ENCODE measurements at regions not wholly inside any gene's neighbourhood (a gene's known extent, or its start where the extent isn't known, plus 50 kb on each side); places are given as distances from the start of the nearest gene placed in this dataset. TPM values are rescaled to one million over a fixed set of nuclear protein-coding genes. Genes with fewer than 3 reads are reported as not detected.
"Not testable (repeated sequence)": the region's sequence is repeated elsewhere in the genome, so short reads cannot be mapped to it uniquely, and the experiment has no call there.

DNA sequence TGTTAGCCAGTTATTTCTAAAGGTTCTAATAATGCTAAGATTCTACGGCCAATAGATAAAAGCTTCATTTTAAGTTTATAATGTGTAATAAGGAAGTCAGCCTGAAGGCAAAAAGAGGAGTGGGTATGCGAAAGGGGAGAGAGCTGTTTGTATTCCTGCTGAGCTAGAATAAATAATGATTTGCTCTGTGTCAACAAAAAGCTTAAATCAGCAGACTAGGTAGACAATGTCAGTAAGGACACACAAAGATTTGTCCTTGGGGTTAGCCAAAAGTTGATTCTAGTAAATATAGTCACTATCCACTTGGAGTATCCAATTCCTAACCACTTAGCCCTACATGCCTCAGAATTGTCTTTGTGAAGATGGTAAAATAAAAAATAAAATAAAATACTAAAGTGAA is 90.3 kb upstream of the GRIA3 start:
- DNase-seq (ENCODE audit: low spot score, unreplicated experiment) = no peak
- no peaks in the 10 kb centered on the region for H3K36me3 Mint-ChIP-seq (ENCODE audit: insufficient read depth)
- H3K27ac Mint-ChIP-seq = no peak overlapping the region
- peaks cover 20% of the 10 kb centered on the region for H3K9me3 Mint-ChIP-seq (ENCODE audit: low read depth)
- TF ChIP-seq, protein P1, sequence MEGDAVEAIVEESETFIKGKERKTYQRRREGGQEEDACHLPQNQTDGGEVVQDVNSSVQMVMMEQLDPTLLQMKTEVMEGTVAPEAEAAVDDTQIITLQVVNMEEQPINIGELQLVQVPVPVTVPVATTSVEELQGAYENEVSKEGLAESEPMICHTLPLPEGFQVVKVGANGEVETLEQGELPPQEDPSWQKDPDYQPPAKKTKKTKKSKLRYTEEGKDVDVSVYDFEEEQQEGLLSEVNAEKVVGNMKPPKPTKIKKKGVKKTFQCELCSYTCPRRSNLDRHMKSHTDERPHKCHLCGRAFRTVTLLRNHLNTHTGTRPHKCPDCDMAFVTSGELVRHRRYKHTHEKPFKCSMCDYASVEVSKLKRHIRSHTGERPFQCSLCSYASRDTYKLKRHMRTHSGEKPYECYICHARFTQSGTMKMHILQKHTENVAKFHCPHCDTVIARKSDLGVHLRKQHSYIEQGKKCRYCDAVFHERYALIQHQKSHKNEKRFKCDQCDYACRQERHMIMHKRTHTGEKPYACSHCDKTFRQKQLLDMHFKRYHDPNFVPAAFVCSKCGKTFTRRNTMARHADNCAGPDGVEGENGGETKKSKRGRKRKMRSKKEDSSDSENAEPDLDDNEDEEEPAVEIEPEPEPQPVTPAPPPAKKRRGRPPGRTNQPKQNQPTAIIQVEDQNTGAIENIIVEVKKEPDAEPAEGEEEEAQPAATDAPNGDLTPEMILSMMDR (IDR thresholded peaks at IDR 0.05; ENCODE audit: unreplicated experiment) = no peak
- H3K27me3 Mint-ChIP-seq = no peaks in the 10 kb centered on the region
- H3K4me1 Mint-ChIP-seq (ENCODE audit: low read depth) = peaks cover 12% of the 10 kb centered on the region
- no peak overlapping the region for H3K4me3 Mint-ChIP-seq (ENCODE audit: low read depth)

DNA sequence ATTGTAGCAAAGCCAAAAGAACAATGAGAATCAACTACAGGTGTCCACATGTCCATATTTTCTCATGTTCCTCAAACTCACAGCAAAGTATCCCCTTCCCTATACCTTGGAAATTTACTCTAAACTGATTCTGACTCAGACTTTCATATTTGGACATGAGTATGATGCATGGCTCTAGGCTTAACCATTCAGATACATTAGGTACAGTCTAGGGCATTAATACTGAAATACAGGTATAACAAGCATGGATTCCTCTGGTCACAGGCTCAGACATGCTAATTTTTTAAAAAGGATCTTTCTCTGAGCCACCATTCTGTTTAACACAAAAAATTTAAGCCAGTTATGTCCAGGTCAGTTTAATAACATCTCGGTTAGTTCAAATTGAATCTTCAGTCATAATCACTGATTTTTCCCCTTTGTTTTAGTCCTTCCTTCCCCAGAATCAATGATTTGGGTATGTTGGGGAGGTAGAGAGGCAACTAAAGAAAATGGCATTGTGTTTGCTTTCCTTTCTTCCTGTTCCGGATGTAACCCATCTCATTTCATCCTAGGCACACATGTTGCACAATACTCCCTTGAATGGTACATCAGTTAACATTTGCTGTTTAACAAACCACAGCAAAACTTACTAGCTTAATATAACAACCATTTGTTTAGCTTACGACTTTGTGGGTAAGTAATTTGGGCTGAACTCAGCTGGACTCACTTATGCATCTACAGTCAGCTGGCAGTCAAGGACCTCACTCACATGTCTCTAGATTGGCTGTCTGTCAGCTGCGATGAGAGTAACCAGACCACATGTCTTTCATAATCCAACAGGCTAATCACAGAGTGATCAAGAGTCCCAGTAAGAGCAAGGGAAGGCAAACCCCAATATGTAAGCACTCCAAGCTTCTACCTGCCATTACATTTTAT is 75.3 kb upstream of the GRIA3 start:
- H3K4me1 Mint-ChIP-seq (ENCODE audit: low read depth) = no peaks in the 10 kb centered on the region
- H3K4me3 Mint-ChIP-seq (ENCODE audit: low read depth) = no peak overlapping the region
- no peak overlapping the region for H3K27ac Mint-ChIP-seq
- TF ChIP-seq, protein P1 (IDR thresholded peaks at IDR 0.05; ENCODE audit: unreplicated experiment) = no peak
- peaks cover 14% of the 10 kb centered on the region for H3K9me3 Mint-ChIP-seq (ENCODE audit: low read depth)
- H3K27me3 Mint-ChIP-seq = no peaks in the 10 kb centered on the region
- no peak for DNase-seq (ENCODE audit: low spot score, unreplicated experiment)
- no peaks in the 10 kb centered on the region for H3K36me3 Mint-ChIP-seq (ENCODE audit: insufficient read depth)

DNA sequence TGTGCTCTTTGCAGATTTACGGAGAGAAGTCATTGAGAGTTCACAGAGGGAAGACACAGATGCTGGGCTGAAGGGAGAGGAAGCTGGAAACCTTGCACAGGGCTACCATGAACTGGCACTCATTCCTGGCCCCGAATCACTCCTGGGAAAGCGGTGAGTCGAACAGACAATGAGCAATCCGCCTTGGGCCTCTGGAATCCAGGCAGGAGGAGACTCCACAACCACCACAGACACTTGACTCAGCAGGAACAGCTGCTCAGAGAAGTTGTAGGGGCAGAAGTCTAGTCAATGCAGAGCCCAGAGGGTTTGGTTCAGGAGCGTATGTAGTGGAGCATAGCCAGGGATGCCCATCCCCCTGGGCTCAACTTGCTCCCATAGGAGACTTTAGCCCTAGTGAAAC is 62.8 kb upstream of the GRIA3 start:
- Mint-ChIP-seq H3K27me3 (no peaks in the 10 kb centered on the region), H3K27ac (no peak overlapping the region), H3K4me1 (ENCODE audit: low read depth) (peaks cover 1% of the 10 kb centered on the region), H3K36me3 (ENCODE audit: insufficient read depth) (no peaks in the 10 kb centered on the region), H3K9me3 (ENCODE audit: low read depth) (peaks cover 40% of the 10 kb centered on the region), H3K4me3 (ENCODE audit: low read depth) (no peak overlapping the region)
- TF ChIP-seq, protein P1 (IDR thresholded peaks at IDR 0.05; ENCODE audit: unreplicated experiment) = no peak
- DNase-seq (ENCODE audit: low spot score, unreplicated experiment) = no peak

DNA sequence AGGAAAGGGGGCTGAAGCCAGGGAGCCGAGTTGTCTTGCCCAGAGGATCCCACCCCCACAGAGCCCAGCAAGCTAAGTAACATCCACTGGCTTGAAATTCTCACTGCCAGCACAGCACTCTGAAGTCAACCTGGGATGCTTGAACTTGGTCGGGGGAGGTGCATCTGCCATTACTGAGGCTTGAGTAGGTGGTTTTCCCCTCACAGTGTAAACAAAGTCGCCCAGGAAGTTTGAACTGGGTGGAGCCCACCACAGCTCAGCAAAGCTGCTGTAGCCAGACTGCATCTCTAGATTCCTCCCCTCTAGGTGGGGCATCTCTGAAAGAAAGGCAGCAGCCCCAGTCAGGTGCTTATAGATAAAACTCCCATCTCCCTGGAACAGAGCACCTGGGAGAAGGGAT is 54.3 kb upstream of the GRIA3 start:
- H3K27me3 Mint-ChIP-seq; H3K36me3 Mint-ChIP-seq (ENCODE audit: insufficient read depth); H3K27ac Mint-ChIP-seq; H3K4me1 Mint-ChIP-seq (ENCODE audit: low read depth); DNase-seq (ENCODE audit: low spot score, unreplicated experiment); H3K4me3 Mint-ChIP-seq (ENCODE audit: low read depth): not testable (repeated sequence)
- H3K9me3 Mint-ChIP-seq (ENCODE audit: low read depth) = peaks cover 50% of the 10 kb centered on the region

Small RNA genes lying in the stretch of these regions (microRNA-seq; reads per million reads assigned to microRNA genes)
- gene MIR3672 (ENCODE audit: borderline number of aligned reads, unreplicated experiment) = not detected

All from progenitor cell of endocrine pancreas (in vitro differentiated cells).